Endothelial cell of umbilical vein (primary cell): ENCODE measurements at regions not wholly inside any gene's neighbourhood (a gene's known extent, or its start where the extent isn't known, plus 50 kb on each side); places are given as distances from the start of the nearest gene placed in this dataset.

Experiments used
- BruUV-seq: library from RNA; stranded (reverse); fragments of 400-500 nt; replicated peaks from 2 replicates; lab custom pipeline; 2021; lab: Mats Ljungman, UMichigan
- CTCF ChIA-PET: fragments of 300-600, 350-600 bp; sonication (Branson Sonifier 250); formaldehyde crosslinking; loops from one replicate; lab custom pipeline; 2021; ENCODE audit warnings: antibody characterized with exemption, inconsistent platforms; lab: Charles Lee
- POLR2A ChIA-PET: fragments of 300-600, 350-600 bp; sonication (Branson Sonifier 250); formaldehyde crosslinking; loops from one replicate; lab custom pipeline; 2021; ENCODE audit warnings: antibody characterized with exemption, inconsistent platforms; lab: Charles Lee
- DNase-seq: peaks from one replicate; pipeline ENCODE4 v3.0.0-alpha.2; 2011; ENCODE audit warnings: low read depth, low spot score
- FAIRE-seq: peaks from 2 replicates; lab custom pipeline; 2011; peaks lifted over from hg19 to GRCh38; lab: Jason Lieb, UNC
- H2AFZ ChIP-seq: 2 replicates; pipeline ENCODE4 v1.6.0; 2012; ENCODE audit warnings: low read depth, low read length, control low read depth, inconsistent platforms
- H3K27ac ChIP-seq: 2 replicates; pipeline ENCODE4 v1.5.1; 2011; ENCODE audit warnings: low read depth, mild to moderate bottlenecking, control low read depth, low read length, moderate library complexity; ENCODE audit not compliant: insufficient read depth
- H3K27me3 ChIP-seq, 2 experiments: 2 replicates each; pipeline versions ENCODE4 v1.6.0 to v1.6.1; 2011; ENCODE audit warnings: low read length in 2 of 2, mixed read lengths in 1 of 2; ENCODE audit not compliant: control insufficient read depth in 2 of 2, insufficient read depth in 2 of 2
- H3K36me3 ChIP-seq, 2 experiments: 2 replicates in 1 of 2; 3 replicates in 1 of 2; pipeline ENCODE4 v1.5.1; 2011; ENCODE audit warnings: low read length in 2 of 2, mild to moderate bottlenecking in 1 of 2, moderate library complexity in 1 of 2; ENCODE audit not compliant: control insufficient read depth in 2 of 2, insufficient read depth in 2 of 2; ENCODE audit errors: extremely low read depth in 1 of 2
- H3K4me1 ChIP-seq: 3 replicates; pipeline ENCODE4 v1.5.1; 2011; ENCODE audit warnings: mild to moderate bottlenecking, low read length; ENCODE audit not compliant: control insufficient read depth, insufficient read depth; ENCODE audit errors: extremely low read depth
- H3K4me2 ChIP-seq: 2 replicates; pipeline ENCODE4 v1.6.1; 2011; ENCODE audit warnings: low read length, control low read depth, mixed read lengths; ENCODE audit not compliant: insufficient read depth
- H3K4me3 ChIP-seq, 3 experiments: fragments of 200-600 bp in 1 of 3; sonication (generic), shearing (Covaris generic) in 1 of 3; replicated peaks in 1 of 3; 2 replicates each; pipeline ENCODE4 v1.5.1; 2011 to 2016; ENCODE audit warnings: control low read depth in 3 of 3, low read length in 3 of 3, mild to moderate bottlenecking in 2 of 3, inconsistent platforms in 1 of 3, low read depth in 1 of 3, moderate library complexity in 1 of 3; ENCODE audit not compliant: insufficient read depth in 1 of 3
- H3K79me2 ChIP-seq: 2 replicates; pipeline ENCODE4 v1.6.0; 2012; ENCODE audit warnings: low read length, inconsistent platforms; ENCODE audit not compliant: control insufficient read depth, insufficient read depth
- H3K9ac ChIP-seq: replicated peaks from 2 replicates; pipeline ENCODE3; 2011; ENCODE audit warnings: low read length, control low read depth; ENCODE audit not compliant: insufficient read depth; ENCODE audit errors: extremely low read depth
- H3K9me1 ChIP-seq: replicated peaks from 3 replicates; pipeline ENCODE4 v1.6.0; 2011; ENCODE audit warnings: mild to moderate bottlenecking, low read length; ENCODE audit not compliant: control insufficient read depth, insufficient read depth; ENCODE audit errors: extremely low read depth
- H3K9me3 ChIP-seq: replicated peaks from 2 replicates; pipeline ENCODE4 v1.5.1; 2012; ENCODE audit warnings: low read length, inconsistent platforms; ENCODE audit not compliant: control insufficient read depth, insufficient read depth
- H4K20me1 ChIP-seq: replicated peaks from 2 replicates; pipeline ENCODE3; 2011; ENCODE audit warnings: mild to moderate bottlenecking, low read length; ENCODE audit not compliant: control insufficient read depth, insufficient read depth; ENCODE audit errors: extremely low read depth
- EZH2 ChIP-seq: IDR thresholded peaks from 2 replicates; pipeline ENCODE4 v1.6.1; 2012; ENCODE audit warnings: borderline replicate concordance, low read depth, mild to moderate bottlenecking, moderate library complexity, low read length, inconsistent platforms; ENCODE audit not compliant: severe bottlenecking
- FOS ChIP-seq: IDR thresholded peaks from 2 replicates; pipeline ENCODE4 v1.6.1; 2011; ENCODE audit warnings: mild to moderate bottlenecking, low read length, moderate library complexity, borderline replicate concordance; ENCODE audit not compliant: insufficient read depth
- GATA2 ChIP-seq: IDR thresholded peaks from 2 replicates; pipeline ENCODE4 v1.7.0; 2011; ENCODE audit warnings: low read depth, mild to moderate bottlenecking, moderate library complexity, mixed read lengths, low read length; ENCODE audit not compliant: insufficient read length, insufficient read depth
- JUN ChIP-seq: IDR thresholded peaks from 2 replicates; pipeline ENCODE4 v1.6.1; 2011; ENCODE audit warnings: borderline replicate concordance, low read depth; ENCODE audit not compliant: insufficient read length, insufficient read depth
- MYC ChIP-seq: IDR thresholded peaks from one replicate; pipeline ENCODE4 v1.6.1; 2011; ENCODE audit warnings: mild to moderate bottlenecking, low read depth, low read length
- POLR2A ChIP-seq: IDR thresholded peaks from 2 replicates; pipeline ENCODE4 v1.6.1; 2012; ENCODE audit warnings: low read depth, mild to moderate bottlenecking, control low read depth, low read length
- POLR2AphosphoS5 ChIP-seq: IDR thresholded peaks from 2 replicates; pipeline ENCODE4 v1.6.1; 2012; ENCODE audit warnings: low read depth, mild to moderate bottlenecking, control low read depth, low read length, moderate library complexity; ENCODE audit not compliant: insufficient read depth
- dilution Hi-C: fragments of 300-500 bp; cut with MboI; formaldehyde crosslinking; loops from one replicate; pipeline ENCODE4 v1.15.0; 2019; ENCODE audit warnings: low sequenced_read_pairs; ENCODE audit not compliant: extremely low pct_ligation_motif_present
- intact Hi-C: fragments of 100-400 bp; cut with micrococcal nuclease; formaldehyde crosslinking; loops from one replicate; pipeline ENCODE4 v1.10.0; 2022
- TF ChIP-seq, protein P1 (sequence below): IDR thresholded peaks from 2 replicates; pipeline ENCODE4 v1.6.1; 2011; ENCODE audit not compliant: insufficient read depth, insufficient read length
- TF ChIP-seq, protein P2 (sequence below), 2 donors: IDR thresholded peaks; 1 replicate in 1 of 2; 2 replicates in 1 of 2; pipeline ENCODE4 v1.5.1; 2011; ENCODE audit warnings: low read length in 2 of 2, mild to moderate bottlenecking in 2 of 2, moderate library complexity in 2 of 2, control low read depth in 1 of 2, inconsistent platforms in 1 of 2, low read depth in 1 of 2; ENCODE audit not compliant: insufficient read depth in 1 of 2; ENCODE audit errors: extremely low read depth in 1 of 2

DNA sequence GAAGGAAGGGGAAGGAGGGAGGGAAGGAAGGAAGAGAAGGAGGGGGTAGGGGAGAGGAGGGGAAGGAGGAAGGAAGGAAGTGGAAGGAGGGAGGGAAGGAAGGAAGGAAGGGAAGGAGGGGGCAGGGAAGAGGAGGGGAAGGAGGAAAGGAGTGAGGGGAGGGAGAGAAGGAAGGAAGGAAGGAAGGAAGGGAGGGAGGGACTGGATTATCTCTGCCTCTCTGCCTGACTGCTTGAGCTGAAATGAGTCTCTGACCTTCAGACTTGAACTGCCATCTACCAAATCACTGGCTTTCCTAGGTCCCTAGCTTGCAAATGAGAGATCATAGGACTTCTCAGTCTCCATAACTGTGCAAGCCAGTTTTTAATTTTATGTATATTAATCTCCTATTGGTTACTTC lies 436.8 kb downstream of the PREX1 start:
- Histone ChIP-seq H3K9ac (no peak overlapping the region), H3K9me1 (no peaks in the 10 kb centered on the region), H3K27ac (no peak overlapping the region), H3K36me3 (no peaks in the 10 kb centered on the region), H3K27me3 (no peaks in the 10 kb centered on the region), H3K9me3 (no peaks in the 10 kb centered on the region), H3K4me1 (no peaks in the 10 kb centered on the region), H3K4me3 (no peak overlapping the region), H3K79me2 (no peaks in the 10 kb centered on the region), H4K20me1 (no peaks in the 10 kb centered on the region), H2AFZ (no peak overlapping the region), H3K4me2 (no peak overlapping the region)
- no peak for TF ChIP-seq JUN
- TF ChIP-seq EZH2: no peak
- TF ChIP-seq, protein P1, sequence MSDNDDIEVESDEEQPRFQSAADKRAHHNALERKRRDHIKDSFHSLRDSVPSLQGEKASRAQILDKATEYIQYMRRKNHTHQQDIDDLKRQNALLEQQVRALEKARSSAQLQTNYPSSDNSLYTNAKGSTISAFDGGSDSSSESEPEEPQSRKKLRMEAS: no peak
- TF ChIP-seq MYC: no peak
- intact Hi-C loops: no loop called here
- no TSS peak for BruUV-seq
- FAIRE-seq (no peak), DNase-seq (no peak)
- dilution Hi-C loops: no loop called here
- ChIA-PET POLR2A (no interaction called here), CTCF (interaction anchor here (1.0 kb wide), 1 partner anchor 229 kb away, joined by 3 read pairs; no protein-coding TSS in a partner anchor)

DNA sequence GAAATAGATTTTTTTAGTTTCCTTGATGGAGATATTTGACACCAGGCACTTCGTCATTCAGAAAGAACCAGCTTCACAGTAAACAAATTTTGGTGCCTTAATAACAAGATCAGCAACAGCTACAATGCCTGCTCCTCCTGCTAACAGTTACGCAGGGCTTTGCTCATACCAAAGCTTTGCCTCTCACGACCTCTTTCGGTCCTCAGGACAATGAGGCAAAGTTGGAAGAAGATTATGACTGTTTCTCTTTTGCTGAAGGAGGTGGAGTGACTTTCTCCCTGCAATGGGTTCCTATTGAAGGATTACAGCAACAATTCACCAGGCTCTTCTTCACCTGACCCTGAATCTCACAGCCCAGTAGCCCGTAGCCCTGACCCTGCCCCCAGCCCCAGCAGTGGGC lies 440.1 kb downstream of the PREX1 start:
- Histone ChIP-seq H4K20me1 (no peaks in the 10 kb centered on the region), H3K79me2 (no peaks in the 10 kb centered on the region), H3K27me3 (no peaks in the 10 kb centered on the region), H3K9me3 (no peaks in the 10 kb centered on the region), H2AFZ (no peak overlapping the region), H3K4me1 (no peaks in the 10 kb centered on the region), H3K27ac (no peak overlapping the region), H3K9me1 (no peaks in the 10 kb centered on the region), H3K4me3 (no peak overlapping the region), H3K9ac (no peak overlapping the region), H3K36me3 (no peaks in the 10 kb centered on the region), H3K4me2 (no peak overlapping the region)
- dilution Hi-C loops (no loop called here), intact Hi-C loops (no loop called here)
- TF ChIP-seq, protein P2, sequence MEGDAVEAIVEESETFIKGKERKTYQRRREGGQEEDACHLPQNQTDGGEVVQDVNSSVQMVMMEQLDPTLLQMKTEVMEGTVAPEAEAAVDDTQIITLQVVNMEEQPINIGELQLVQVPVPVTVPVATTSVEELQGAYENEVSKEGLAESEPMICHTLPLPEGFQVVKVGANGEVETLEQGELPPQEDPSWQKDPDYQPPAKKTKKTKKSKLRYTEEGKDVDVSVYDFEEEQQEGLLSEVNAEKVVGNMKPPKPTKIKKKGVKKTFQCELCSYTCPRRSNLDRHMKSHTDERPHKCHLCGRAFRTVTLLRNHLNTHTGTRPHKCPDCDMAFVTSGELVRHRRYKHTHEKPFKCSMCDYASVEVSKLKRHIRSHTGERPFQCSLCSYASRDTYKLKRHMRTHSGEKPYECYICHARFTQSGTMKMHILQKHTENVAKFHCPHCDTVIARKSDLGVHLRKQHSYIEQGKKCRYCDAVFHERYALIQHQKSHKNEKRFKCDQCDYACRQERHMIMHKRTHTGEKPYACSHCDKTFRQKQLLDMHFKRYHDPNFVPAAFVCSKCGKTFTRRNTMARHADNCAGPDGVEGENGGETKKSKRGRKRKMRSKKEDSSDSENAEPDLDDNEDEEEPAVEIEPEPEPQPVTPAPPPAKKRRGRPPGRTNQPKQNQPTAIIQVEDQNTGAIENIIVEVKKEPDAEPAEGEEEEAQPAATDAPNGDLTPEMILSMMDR (IDR thresholded peaks at IDR 0.05; ENCODE audit: extremely low read depth in 1 of 2, insufficient read depth in 1 of 2, low read depth in 1 of 2, low read length in 2 of 2): no peak
- TF ChIP-seq POLR2AphosphoS5 (no peak), FOS (no peak), MYC (no peak), POLR2A (no peak), GATA2 (no peak), JUN (no peak), EZH2 (no peak)
- TF ChIP-seq, protein P1: no peak
- DNase-seq: no peak
- no peak for FAIRE-seq
- ChIA-PET CTCF (no interaction called here), POLR2A (no interaction called here)
- no TSS peak for BruUV-seq
